ENCODE measurements at regions not wholly inside any gene's neighbourhood (a gene's known extent, or its start where the extent isn't known, plus 50 kb on each side); places are given as distances from the start of the nearest gene placed in this dataset.
"Not testable (repeated sequence)": the region's sequence is repeated elsewhere in the genome, so short reads cannot be mapped to it uniquely, and the experiment has no call there.

- H3K36me3 Mint-ChIP-seq (ENCODE audit: low read depth, unreplicated experiment) = peaks cover 14% of the 10 kb centered on the region
- no peak overlapping the region for H3K4me3 Mint-ChIP-seq (ENCODE audit: unreplicated experiment)
- peaks cover 14% of the 10 kb centered on the region for H3K27me3 Mint-ChIP-seq (ENCODE audit: unreplicated experiment)
- H3K4me1 Mint-ChIP-seq (ENCODE audit: unreplicated experiment) = no peaks in the 10 kb centered on the region
- H3K9me3 Mint-ChIP-seq (ENCODE audit: unreplicated experiment) = peaks cover 36% of the 10 kb centered on the region
- no peak for DNase-seq (ENCODE audit: low spot score)
- no peak overlapping the region for H3K27ac Mint-ChIP-seq (ENCODE audit: unreplicated experiment)
- TF ChIP-seq CTCF (IDR thresholded peaks at IDR 0.05; ENCODE audit: unreplicated experiment) = no peak
These were observed 951.1 kb upstream of the ZNF722 start for GRCh38 chr7:63047546-63047945.

GRCh38 chr7:63054191-63054661 is 944.4 kb upstream of the ZNF722 start:
- Mint-ChIP-seq H3K27me3 (ENCODE audit: unreplicated experiment) (peaks cover 3% of the 10 kb centered on the region), H3K4me1 (ENCODE audit: unreplicated experiment) (no peaks in the 10 kb centered on the region), H3K4me3 (ENCODE audit: unreplicated experiment) (no peak overlapping the region), H3K9me3 (ENCODE audit: unreplicated experiment) (peaks cover 36% of the 10 kb centered on the region), H3K27ac (ENCODE audit: unreplicated experiment) (no peak overlapping the region), H3K36me3 (ENCODE audit: low read depth, unreplicated experiment) (peaks cover 8% of the 10 kb centered on the region)
- no peak for TF ChIP-seq CTCF (IDR thresholded peaks at IDR 0.05; ENCODE audit: unreplicated experiment)
- DNase-seq (ENCODE audit: low spot score) = no peak

- Mint-ChIP-seq H3K27ac (ENCODE audit: unreplicated experiment) (no peak overlapping the region), H3K4me1 (ENCODE audit: unreplicated experiment) (no peaks in the 10 kb centered on the region), H3K27me3 (ENCODE audit: unreplicated experiment) (peaks cover 3% of the 10 kb centered on the region), H3K36me3 (ENCODE audit: low read depth, unreplicated experiment) (peaks cover 4% of the 10 kb centered on the region), H3K9me3 (ENCODE audit: unreplicated experiment) (peaks cover 21% of the 10 kb centered on the region), H3K4me3 (ENCODE audit: unreplicated experiment) (no peak overlapping the region)
- TF ChIP-seq CTCF (IDR thresholded peaks at IDR 0.05; ENCODE audit: unreplicated experiment) = no peak
- DNase-seq (ENCODE audit: low spot score) = no peak
These were observed 941.4 kb upstream of the ZNF722 start for GRCh38 chr7:63057265-63057664.

GRCh38 chr7:63060701-63061100 is 937.9 kb upstream of the ZNF722 start:
- not testable (repeated sequence) for H3K4me3 Mint-ChIP-seq (ENCODE audit: unreplicated experiment); H3K36me3 Mint-ChIP-seq (ENCODE audit: low read depth, unreplicated experiment); H3K4me1 Mint-ChIP-seq (ENCODE audit: unreplicated experiment); H3K27me3 Mint-ChIP-seq (ENCODE audit: unreplicated experiment); DNase-seq (ENCODE audit: low spot score); H3K27ac Mint-ChIP-seq (ENCODE audit: unreplicated experiment)
- H3K9me3 Mint-ChIP-seq (ENCODE audit: unreplicated experiment) = peaks cover 13% of the 10 kb centered on the region

- Mint-ChIP-seq H3K4me1 (ENCODE audit: unreplicated experiment) (no peaks in the 10 kb centered on the region), H3K9me3 (ENCODE audit: unreplicated experiment) (peaks cover 26% of the 10 kb centered on the region), H3K27me3 (ENCODE audit: unreplicated experiment) (peaks cover 2% of the 10 kb centered on the region), H3K4me3 (ENCODE audit: unreplicated experiment) (no peak overlapping the region), H3K27ac (ENCODE audit: unreplicated experiment) (no peak overlapping the region), H3K36me3 (ENCODE audit: low read depth, unreplicated experiment) (peaks cover 11% of the 10 kb centered on the region)
- no peak for TF ChIP-seq CTCF (IDR thresholded peaks at IDR 0.05; ENCODE audit: unreplicated experiment)
- no peak for DNase-seq (ENCODE audit: low spot score)
These were observed 933.0 kb upstream of the ZNF722 start for GRCh38 chr7:63065684-63066083.

- DNase-seq (ENCODE audit: low spot score); H3K4me1 Mint-ChIP-seq (ENCODE audit: unreplicated experiment); H3K27ac Mint-ChIP-seq (ENCODE audit: unreplicated experiment); H3K27me3 Mint-ChIP-seq (ENCODE audit: unreplicated experiment); H3K4me3 Mint-ChIP-seq (ENCODE audit: unreplicated experiment): not testable (repeated sequence)
- Mint-ChIP-seq H3K36me3 (ENCODE audit: low read depth, unreplicated experiment) (peaks cover 11% of the 10 kb centered on the region), H3K9me3 (ENCODE audit: unreplicated experiment) (peaks cover 26% of the 10 kb centered on the region)
These were observed 932.4 kb upstream of the ZNF722 start for GRCh38 chr7:63066235-63066634.
